Liver (tissue), 3 donors: ENCODE measurements at regions not wholly inside any gene's neighbourhood (a gene's known extent, or its start where the extent isn't known, plus 50 kb on each side); places are given as distances from the start of the nearest gene placed in this dataset.

ENCODE experiments used
- CTCF ChIP-seq: fragments of 150-350 bp; IDR thresholded peaks from 2 replicates; pipeline ENCODE4 v1.5.1; 2017; ENCODE audit warnings: improper control_type of control experiment, low read depth, low read length; ENCODE audit not compliant: missing input control
- FOXA1 ChIP-seq: IDR thresholded peaks from 2 replicates; pipeline ENCODE4 v1.6.1; 2016; ENCODE audit warnings: antibody characterized with exemption
- GABPA ChIP-seq, 2 donors: IDR thresholded peaks in 1 of 2; conservative IDR thresholded peaks in 1 of 2; 2 replicates each; pipeline ENCODE4 v1.6.1; 2016; ENCODE audit warnings: antibody characterized with exemption in 2 of 2, mild to moderate bottlenecking in 1 of 2, moderate library complexity in 1 of 2
- MAX ChIP-seq: IDR thresholded peaks from 2 replicates; pipeline ENCODE4 v1.6.1; 2016; ENCODE audit warnings: antibody characterized with exemption
- NR2F2 ChIP-seq: IDR thresholded peaks from 2 replicates; pipeline ENCODE4 v1.6.1; 2016; ENCODE audit warnings: antibody characterized with exemption
- RAD21 ChIP-seq, 2 donors: IDR thresholded peaks; 2 replicates each; pipeline ENCODE4 v1.6.1; 2016; ENCODE audit warnings: antibody characterized with exemption in 2 of 2, mild to moderate bottlenecking in 2 of 2
- REST ChIP-seq: IDR thresholded peaks from 2 replicates; pipeline ENCODE4 v1.6.1; 2016; ENCODE audit warnings: antibody characterized with exemption, mild to moderate bottlenecking
- RXRA ChIP-seq, 2 donors: IDR thresholded peaks; 2 replicates each; pipeline ENCODE4 v1.6.1; 2017 to 2018; ENCODE audit warnings: antibody characterized with exemption in 2 of 2, mild to moderate bottlenecking in 1 of 2
- TAF1 ChIP-seq: conservative IDR thresholded peaks from 2 replicates; pipeline ENCODE4 v1.6.1; 2016; ENCODE audit warnings: antibody characterized with exemption, mild to moderate bottlenecking
- TF ChIP-seq, protein P1 (sequence below): IDR thresholded peaks from 2 replicates; pipeline ENCODE4 v1.6.1; 2016; ENCODE audit warnings: antibody characterized with exemption
- donor health status: healthy.
- donor health status: healthy.

GRCh38 chr5:162323466-162323865, 255.9 kb downstream of the GABRG2 start:
- TF ChIP-seq CTCF, result no peak
- no peak for TF ChIP-seq NR2F2
- TF ChIP-seq, protein P1, sequence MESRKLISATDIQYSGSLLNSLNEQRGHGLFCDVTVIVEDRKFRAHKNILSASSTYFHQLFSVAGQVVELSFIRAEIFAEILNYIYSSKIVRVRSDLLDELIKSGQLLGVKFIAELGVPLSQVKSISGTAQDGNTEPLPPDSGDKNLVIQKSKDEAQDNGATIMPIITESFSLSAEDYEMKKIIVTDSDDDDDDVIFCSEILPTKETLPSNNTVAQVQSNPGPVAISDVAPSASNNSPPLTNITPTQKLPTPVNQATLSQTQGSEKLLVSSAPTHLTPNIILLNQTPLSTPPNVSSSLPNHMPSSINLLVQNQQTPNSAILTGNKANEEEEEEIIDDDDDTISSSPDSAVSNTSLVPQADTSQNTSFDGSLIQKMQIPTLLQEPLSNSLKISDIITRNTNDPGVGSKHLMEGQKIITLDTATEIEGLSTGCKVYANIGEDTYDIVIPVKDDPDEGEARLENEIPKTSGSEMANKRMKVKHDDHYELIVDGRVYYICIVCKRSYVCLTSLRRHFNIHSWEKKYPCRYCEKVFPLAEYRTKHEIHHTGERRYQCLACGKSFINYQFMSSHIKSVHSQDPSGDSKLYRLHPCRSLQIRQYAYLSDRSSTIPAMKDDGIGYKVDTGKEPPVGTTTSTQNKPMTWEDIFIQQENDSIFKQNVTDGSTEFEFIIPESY, result no peak
- no peak for TF ChIP-seq RAD21 (IDR thresholded peaks at IDR 0.05)
- TF ChIP-seq RXRA (IDR thresholded peaks at IDR 0.05), result no peak
- TF ChIP-seq MAX, result no peak
- no peak for TF ChIP-seq FOXA1
- TF ChIP-seq REST, result no peak
- TF ChIP-seq TAF1, result no peak
- no peak for TF ChIP-seq GABPA (IDR thresholded peaks at IDR 0.05 in 1 of 2, conservative IDR thresholded peaks at IDR 0.05 in 1 of 2)
